Panc1 (cell line): ENCODE measurements at regions not wholly inside any gene's neighbourhood (a gene's known extent, or its start where the extent isn't known, plus 50 kb on each side); places are given as distances from the start of the nearest gene placed in this dataset.

Experiments
- POLR2AphosphoS5 ChIP-seq: IDR thresholded peaks from 2 replicates; pipeline ENCODE4 v1.6.1; 2012; ENCODE audit warnings: mild to moderate bottlenecking, low read depth, low read length, moderate library complexity
- SIN3A ChIP-seq: IDR thresholded peaks from 2 replicates; pipeline ENCODE4 v1.6.1; 2012; ENCODE audit warnings: low read depth, mild to moderate bottlenecking, low read length, moderate library complexity, borderline replicate concordance; ENCODE audit not compliant: insufficient read depth
- TF ChIP-seq, protein P1 (sequence below): fragments of 450-650 bp; IDR thresholded peaks from 2 replicates; pipeline ENCODE4 v1.5.1; 2017; ENCODE audit warnings: mild to moderate bottlenecking

DNA sequence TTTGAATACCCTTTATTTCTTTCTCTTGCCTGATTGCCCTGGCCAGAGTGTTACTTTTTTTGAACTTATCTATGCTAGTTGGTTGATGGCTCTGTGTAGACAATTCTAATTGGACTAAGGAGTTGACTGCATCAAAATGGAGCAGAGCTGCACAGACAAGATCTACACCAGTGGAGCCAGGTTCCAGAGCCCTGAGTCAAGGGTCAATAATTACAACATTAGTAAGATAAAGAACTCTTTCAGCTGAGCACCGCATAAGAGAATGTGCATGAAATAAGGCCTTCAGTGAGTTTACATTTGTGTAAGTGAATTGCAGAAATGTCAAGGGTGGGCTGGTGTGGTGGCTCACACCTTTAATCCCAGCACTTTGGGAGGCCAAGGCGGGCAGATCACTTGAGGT, 599.7 kb upstream of the TENM3 start:
- TF ChIP-seq, protein P1, sequence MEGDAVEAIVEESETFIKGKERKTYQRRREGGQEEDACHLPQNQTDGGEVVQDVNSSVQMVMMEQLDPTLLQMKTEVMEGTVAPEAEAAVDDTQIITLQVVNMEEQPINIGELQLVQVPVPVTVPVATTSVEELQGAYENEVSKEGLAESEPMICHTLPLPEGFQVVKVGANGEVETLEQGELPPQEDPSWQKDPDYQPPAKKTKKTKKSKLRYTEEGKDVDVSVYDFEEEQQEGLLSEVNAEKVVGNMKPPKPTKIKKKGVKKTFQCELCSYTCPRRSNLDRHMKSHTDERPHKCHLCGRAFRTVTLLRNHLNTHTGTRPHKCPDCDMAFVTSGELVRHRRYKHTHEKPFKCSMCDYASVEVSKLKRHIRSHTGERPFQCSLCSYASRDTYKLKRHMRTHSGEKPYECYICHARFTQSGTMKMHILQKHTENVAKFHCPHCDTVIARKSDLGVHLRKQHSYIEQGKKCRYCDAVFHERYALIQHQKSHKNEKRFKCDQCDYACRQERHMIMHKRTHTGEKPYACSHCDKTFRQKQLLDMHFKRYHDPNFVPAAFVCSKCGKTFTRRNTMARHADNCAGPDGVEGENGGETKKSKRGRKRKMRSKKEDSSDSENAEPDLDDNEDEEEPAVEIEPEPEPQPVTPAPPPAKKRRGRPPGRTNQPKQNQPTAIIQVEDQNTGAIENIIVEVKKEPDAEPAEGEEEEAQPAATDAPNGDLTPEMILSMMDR: no peak
- no peak for TF ChIP-seq POLR2AphosphoS5
- no peak for TF ChIP-seq SIN3A
